SK-N-SH (cell line): ENCODE measurements at regions not wholly inside any gene's neighbourhood (a gene's known extent, or its start where the extent isn't known, plus 50 kb on each side); places are given as distances from the start of the nearest gene placed in this dataset.

ENCODE experiments used
- CTCF ChIA-PET: fragments of 300-600, 350-600 bp; formaldehyde crosslinking; extraction: SDS; loops from one replicate; lab custom pipeline; 2021; lab: Yijun Ruan, JAX
- POLR2A ChIA-PET: fragments of 350-600 bp; sonication (Branson Sonifier 250); formaldehyde crosslinking; extraction: SDS; loops from one replicate; lab custom pipeline; 2020; ENCODE audit warnings: antibody characterized with exemption, inconsistent platforms; lab: Yijun Ruan, JAX
- DNase-seq: peaks from one replicate; pipeline ENCODE4 v3.0.0; 2012
- H2AFZ ChIP-seq: fragments of 200-600 bp; sonication (generic); 2 replicates; pipeline ENCODE4 v1.8.1; 2016; ENCODE audit warnings: antibody characterized with exemption, mild to moderate bottlenecking, low read depth
- H3F3A ChIP-seq: fragments of 200-600 bp; sonication (generic); replicated peaks from 2 replicates; pipeline ENCODE3; 2016; ENCODE audit warnings: antibody characterized with exemption, mild to moderate bottlenecking; ENCODE audit not compliant: insufficient read depth
- H3K27ac ChIP-seq, 2 experiments: fragments of 200-500 bp in 1 of 2; fragments of 200-600 bp in 1 of 2; sonication (Bioruptor generic) in 1 of 2; sonication (generic), shearing (Covaris generic) in 1 of 2; 2 replicates each; pipeline versions ENCODE4 v1.5.1 to v1.6.1; 2014 to 2016; ENCODE audit warnings: low read depth in 2 of 2, inconsistent platforms in 1 of 2, low read length in 1 of 2, mild to moderate bottlenecking in 1 of 2, mixed read lengths in 1 of 2
- H3K27me3 ChIP-seq: fragments of 200-600 bp; sonication (generic), shearing (Covaris generic); 2 replicates; pipeline ENCODE4 v1.6.1; 2016; ENCODE audit warnings: mixed run types; ENCODE audit not compliant: insufficient read depth
- H3K36me3 ChIP-seq, 2 experiments: fragments of 200-500 bp in 1 of 2; fragments of 200-600 bp in 1 of 2; sonication (Bioruptor generic) in 1 of 2; sonication (generic) in 1 of 2; replicated peaks in 1 of 2; 2 replicates each; pipeline versions ENCODE3 to v1.5.1; 2014 to 2016; ENCODE audit warnings: low read length in 1 of 2, mild to moderate bottlenecking in 1 of 2; ENCODE audit not compliant: insufficient read depth in 2 of 2, control insufficient read depth in 1 of 2
- H3K4me1 ChIP-seq, 2 experiments: fragments of 200-500 bp in 1 of 2; fragments of 200-600 bp in 1 of 2; sonication (Bioruptor generic) in 1 of 2; sonication (generic), shearing (Covaris generic) in 1 of 2; 2 replicates each; pipeline versions ENCODE4 v1.5.1 to v1.6.1; 2014 to 2016; ENCODE audit warnings: low read depth in 1 of 2, low read length in 1 of 2, mixed run types in 1 of 2; ENCODE audit not compliant: insufficient read depth in 2 of 2, control insufficient read depth in 1 of 2
- H3K4me2 ChIP-seq: fragments of 200-600 bp; sonication (generic), shearing (Covaris generic); 2 replicates; pipeline ENCODE4 v1.6.1; 2017; ENCODE audit warnings: mixed run types
- H3K4me3 ChIP-seq, 2 experiments: fragments of 200-500 bp in 1 of 2; fragments of 200-600 bp in 1 of 2; sonication (Bioruptor generic) in 1 of 2; sonication (generic), shearing (Covaris generic) in 1 of 2; 2 replicates each; pipeline versions ENCODE4 v1.5.1 to v1.8.1; 2014 to 2016; ENCODE audit warnings: low read depth in 2 of 2, inconsistent platforms in 1 of 2, low read length in 1 of 2, mild to moderate bottlenecking in 1 of 2, mixed read lengths in 1 of 2, moderate library complexity in 1 of 2
- H3K79me2 ChIP-seq: fragments of 200-600 bp; sonication (generic); 2 replicates; pipeline ENCODE4 v1.8.1; 2017; ENCODE audit warnings: mild to moderate bottlenecking; ENCODE audit not compliant: insufficient read depth
- H3K9ac ChIP-seq: fragments of 200-600 bp; sonication (generic); 2 replicates; pipeline ENCODE4 v1.6.1; 2017; ENCODE audit warnings: mixed run types
- H3K9me2 ChIP-seq: fragments of 200-600 bp; sonication (generic); 2 replicates; pipeline ENCODE4 v1.6.1; 2017; ENCODE audit warnings: mixed run types
- H3K9me3 ChIP-seq: fragments of 200-600 bp; sonication (generic); 2 replicates; pipeline ENCODE4 v1.6.1; 2017; ENCODE audit warnings: mixed run types, mild to moderate bottlenecking, moderate library complexity
- H4K20me1 ChIP-seq: fragments of 200-600 bp; sonication (generic); 2 replicates; pipeline ENCODE4 v1.6.1; 2017; ENCODE audit warnings: mild to moderate bottlenecking, mixed run types; ENCODE audit not compliant: insufficient read depth
- CTCF ChIP-seq: fragments of 200-600 bp; sonication (generic); IDR thresholded peaks from 2 replicates; pipeline ENCODE4 v1.6.1; 2017; ENCODE audit warnings: antibody characterized with exemption, mild to moderate bottlenecking, moderate library complexity
- ELF1 ChIP-seq: IDR thresholded peaks from 2 replicates; pipeline ENCODE4 v1.4.0; 2012
- EP300 ChIP-seq, 2 experiments: IDR thresholded peaks; 2 replicates each; pipeline versions ENCODE4 v1.4.0 to v1.6.1; 2012; ENCODE audit warnings: borderline replicate concordance in 1 of 2, low read depth in 1 of 2, low read length in 1 of 2
- FOSL2 ChIP-seq: IDR thresholded peaks from 2 replicates; pipeline ENCODE4 v1.4.0; 2012; ENCODE audit warnings: low read depth, mild to moderate bottlenecking, moderate library complexity, borderline replicate concordance
- FOXM1 ChIP-seq: IDR thresholded peaks from 2 replicates; pipeline ENCODE4 v1.4.0; 2012; ENCODE audit warnings: low read depth, mild to moderate bottlenecking
- GATA2 ChIP-seq: sonication (generic); formaldehyde crosslinking; IDR thresholded peaks from 2 replicates; pipeline ENCODE4 v1.5.0; 2020; ENCODE audit warnings: mild to moderate bottlenecking, missing genetic modification reagents
- IRF3 ChIP-seq: fragments of 150-350 bp; IDR thresholded peaks from 2 replicates; pipeline ENCODE4 v1.6.1; 2016; ENCODE audit warnings: mild to moderate bottlenecking, low read depth, low read length
- MEF2A ChIP-seq: IDR thresholded peaks from 2 replicates; pipeline ENCODE4 v1.4.0; 2012; ENCODE audit warnings: low read depth, borderline replicate concordance
- NRF1 ChIP-seq: IDR thresholded peaks from 2 replicates; pipeline ENCODE4 v1.6.1; 2012; ENCODE audit warnings: low read depth, mild to moderate bottlenecking, low read length
- POLR2AphosphoS5 ChIP-seq: IDR thresholded peaks from 2 replicates; pipeline ENCODE4 v1.6.1; 2012; ENCODE audit warnings: low read depth, low read length
- REST ChIP-seq: IDR thresholded peaks from 2 replicates; pipeline ENCODE4 v1.6.1; 2012; ENCODE audit warnings: mild to moderate bottlenecking, low read depth, low read length, moderate library complexity
- RFX5 ChIP-seq: IDR thresholded peaks from 2 replicates; pipeline ENCODE4 v1.6.1; 2012; ENCODE audit warnings: mild to moderate bottlenecking, improper control_type of control experiment, low read length
- SIN3A ChIP-seq: IDR thresholded peaks from 2 replicates; pipeline ENCODE4 v1.6.1; 2012; ENCODE audit warnings: low read depth, mild to moderate bottlenecking, low read length, moderate library complexity, borderline replicate concordance
- TCF12 ChIP-seq: IDR thresholded peaks from 2 replicates; pipeline ENCODE4 v1.4.0; 2012
- TEAD4 ChIP-seq: IDR thresholded peaks from 2 replicates; pipeline ENCODE4 v1.4.0; 2012; ENCODE audit warnings: mild to moderate bottlenecking, borderline replicate concordance; ENCODE audit not compliant: insufficient read depth
- YY1 ChIP-seq: IDR thresholded peaks from 2 replicates; pipeline ENCODE4 v1.4.0; 2012; ENCODE audit warnings: low read depth, mild to moderate bottlenecking
- WGBS: methylation state at CpG from one replicate; pipeline ENCODE4 v1.1.6; 2017; ENCODE audit warnings: low lambda C conversion rate; 5-methylcytosine and 5-hydroxymethylcytosine counted together

GRCh38 chr1:226797151-226797550 is 58.1 kb upstream of the ITPKB start:
- DNase-seq: no peak
- H3K79me2 ChIP-seq: no peaks in the 10 kb centered on the region
- TF ChIP-seq GATA2 (CRISPR knock-in tag): no peak
- TF ChIP-seq FOSL2: no peak
- ChIA-PET CTCF (interaction anchor here (1.6 kb wide), 1 partner anchor 162 kb away, joined by 3 read pairs; no protein-coding TSS in a partner anchor), POLR2A (no interaction called here)
- no peak overlapping the region for H3K4me2 ChIP-seq
- no peak overlapping the region for H3K27ac ChIP-seq
- H3K9me3 ChIP-seq: no peaks in the 10 kb centered on the region
- no peaks in the 10 kb centered on the region for H3K4me1 ChIP-seq
- no peaks in the 10 kb centered on the region for H3K36me3 ChIP-seq
- no peak overlapping the region for H2AFZ ChIP-seq
- H3K9me2 ChIP-seq: no peaks in the 10 kb centered on the region
- 82% methylated on average over 5 of the region's 5 CpGs for WGBS
- no peak overlapping the region for H3K9ac ChIP-seq
- H3F3A ChIP-seq: no peaks in the 10 kb centered on the region
- no peaks in the 10 kb centered on the region; the same call in 1 of the 2 replicates for H3K27me3 ChIP-seq
- no peak overlapping the region for H3K4me3 ChIP-seq
- H4K20me1 ChIP-seq: no peaks in the 10 kb centered on the region

GRCh38 chr1:226793620-226794276 is 54.7 kb upstream of the ITPKB start:
- Histone ChIP-seq H3K9me2 (no peaks in the 10 kb centered on the region), H4K20me1 (no peaks in the 10 kb centered on the region), H2AFZ (no peak overlapping the region), H3K4me3 (no peak overlapping the region), H3K27me3 (no peaks in the 10 kb centered on the region; the same call in 1 of the 2 replicates), H3K4me1 (no peaks in the 10 kb centered on the region), H3K79me2 (no peaks in the 10 kb centered on the region), H3K9me3 (no peaks in the 10 kb centered on the region), H3K4me2 (no peak overlapping the region), H3K36me3 (no peaks in the 10 kb centered on the region), H3F3A (no peaks in the 10 kb centered on the region), H3K27ac (no peak overlapping the region), H3K9ac (no peak overlapping the region)
- ChIA-PET POLR2A (no interaction called here), CTCF (interaction anchor here (0.9 to 1.2 kb wide), 2 partner anchors 26 to 160 kb away, joined by 3 read pairs; no protein-coding TSS in a partner anchor)
- TF ChIP-seq NRF1 (no peak), EP300 (IDR thresholded peaks at IDR 0.05; ENCODE audit: borderline replicate concordance in 1 of 2, low read depth in 1 of 2, low read length in 1 of 2) (no peak), IRF3 (no peak), FOXM1 (no peak), REST (no peak), ELF1 (no peak), MEF2A (no peak), YY1 (no peak), TCF12 (no peak), CTCF (no peak), RFX5 (no peak), POLR2AphosphoS5 (no peak), SIN3A (no peak), FOSL2 (no peak), TEAD4 (no peak)
- 68% methylated on average over 2 of the region's 2 CpGs for WGBS
- no peak for DNase-seq
